ENCODE measurements at regions not wholly inside any gene's neighbourhood (a gene's known extent, or its start where the extent isn't known, plus 50 kb on each side); places are given as distances from the start of the nearest gene placed in this dataset.

- peaks cover 9% of the 10 kb centered on the region; the same call in 1 of the 2 replicates for H3K4me1 ChIP-seq (ENCODE audit: insufficient read depth, low read length)
- no peak overlapping the region for H3K9ac ChIP-seq (ENCODE audit: low read depth, low read length)
- no peaks in the 10 kb centered on the region for H3K36me3 ChIP-seq (ENCODE audit: insufficient read depth, low read length)
- H3K9me3 ChIP-seq (ENCODE audit: control insufficient read depth, insufficient read depth, low read length): no peaks in the 10 kb centered on the region
These were observed 264.7 kb downstream of the ACTL7B start for GRCh38 chr9:108591121-108591520.

- Histone ChIP-seq H3K36me3 (ENCODE audit: insufficient read depth, low read length) (no peaks in the 10 kb centered on the region), H3K9ac (ENCODE audit: low read depth, low read length) (no peak overlapping the region), H3K4me1 (ENCODE audit: insufficient read depth, low read length) (peaks cover 5% of the 10 kb centered on the region; the same call in 1 of the 2 replicates), H3K9me3 (ENCODE audit: control insufficient read depth, insufficient read depth, low read length) (no peaks in the 10 kb centered on the region)
These were observed 267.5 kb downstream of the ACTL7B start for GRCh38 chr9:108588246-108588645.

- Histone ChIP-seq H3K36me3 (ENCODE audit: insufficient read depth, low read length) (no peaks in the 10 kb centered on the region), H3K9ac (ENCODE audit: low read depth, low read length) (no peak overlapping the region), H3K4me1 (ENCODE audit: insufficient read depth, low read length) (peaks cover 5% of the 10 kb centered on the region; the same call in 1 of the 2 replicates), H3K9me3 (ENCODE audit: control insufficient read depth, insufficient read depth, low read length) (no peaks in the 10 kb centered on the region)
These were observed 269.2 kb downstream of the ACTL7B start for GRCh38 chr9:108586471-108587139.

GRCh38 chr9:108584860-108585259 lies 270.9 kb downstream of the ACTL7B start:
- Histone ChIP-seq H3K9me3 (ENCODE audit: control insufficient read depth, insufficient read depth, low read length) (no peaks in the 10 kb centered on the region), H3K4me1 (ENCODE audit: insufficient read depth, low read length) (peaks cover 5% of the 10 kb centered on the region; the same call in 1 of the 2 replicates), H3K36me3 (ENCODE audit: insufficient read depth, low read length) (no peaks in the 10 kb centered on the region), H3K9ac (ENCODE audit: low read depth, low read length) (no peak overlapping the region)

GRCh38 chr9:108582726-108583125 lies 273.1 kb downstream of the ACTL7B start:
- Histone ChIP-seq H3K4me1 (ENCODE audit: insufficient read depth, low read length) (peaks cover 5% of the 10 kb centered on the region; the same call in 1 of the 2 replicates), H3K9me3 (ENCODE audit: control insufficient read depth, insufficient read depth, low read length) (no peaks in the 10 kb centered on the region), H3K9ac (ENCODE audit: low read depth, low read length) (no peak overlapping the region), H3K36me3 (ENCODE audit: insufficient read depth, low read length) (no peaks in the 10 kb centered on the region)

- no peaks in the 10 kb centered on the region for H3K9me3 ChIP-seq (ENCODE audit: control insufficient read depth, insufficient read depth, low read length)
- no peaks in the 10 kb centered on the region for H3K36me3 ChIP-seq (ENCODE audit: insufficient read depth, low read length)
- H3K9ac ChIP-seq (ENCODE audit: low read depth, low read length): no peak overlapping the region
- H3K4me1 ChIP-seq (ENCODE audit: insufficient read depth, low read length): no peaks in the 10 kb centered on the region
These were observed 275.9 kb downstream of the ACTL7B start for GRCh38 chr9:108579757-108580439.

- Histone ChIP-seq H3K36me3 (ENCODE audit: insufficient read depth, low read length) (no peaks in the 10 kb centered on the region), H3K4me1 (ENCODE audit: insufficient read depth, low read length) (no peaks in the 10 kb centered on the region), H3K9me3 (ENCODE audit: control insufficient read depth, insufficient read depth, low read length) (no peaks in the 10 kb centered on the region), H3K9ac (ENCODE audit: low read depth, low read length) (no peak overlapping the region)
These were observed 280.5 kb downstream of the ACTL7B start for GRCh38 chr9:108575276-108575675.

- H3K4me1 ChIP-seq (ENCODE audit: insufficient read depth, low read length): no peaks in the 10 kb centered on the region
- no peaks in the 10 kb centered on the region for H3K36me3 ChIP-seq (ENCODE audit: insufficient read depth, low read length)
- no peak overlapping the region for H3K9ac ChIP-seq (ENCODE audit: low read depth, low read length)
- H3K9me3 ChIP-seq (ENCODE audit: control insufficient read depth, insufficient read depth, low read length): no peaks in the 10 kb centered on the region
These were observed 286.2 kb downstream of the ACTL7B start for GRCh38 chr9:108569624-108570023.

- H3K36me3 ChIP-seq (ENCODE audit: insufficient read depth, low read length): no peaks in the 10 kb centered on the region
- no peak overlapping the region for H3K9ac ChIP-seq (ENCODE audit: low read depth, low read length)
These were observed 287.7 kb downstream of the ACTL7B start for GRCh38 chr9:108568093-108568492.

GRCh38 chr9:108567571-108567970 lies 288.2 kb downstream of the ACTL7B start:
- no peaks in the 10 kb centered on the region for H3K36me3 ChIP-seq (ENCODE audit: insufficient read depth, low read length)
- no peak overlapping the region for H3K9ac ChIP-seq (ENCODE audit: low read depth, low read length)
- H3K9me3 ChIP-seq (ENCODE audit: control insufficient read depth, insufficient read depth, low read length): no peaks in the 10 kb centered on the region

More at GRCh38 chr9:108568093-108568492, 287.7 kb downstream of the ACTL7B start:
- H3K4me1 ChIP-seq (ENCODE audit: insufficient read depth, low read length): no peaks in the 10 kb centered on the region
- no peaks in the 10 kb centered on the region for H3K9me3 ChIP-seq (ENCODE audit: control insufficient read depth, insufficient read depth, low read length)

GRCh38 chr9:108565651-108566378 lies 290.0 kb downstream of the ACTL7B start:
- Histone ChIP-seq H3K9ac (ENCODE audit: low read depth, low read length) (no peak overlapping the region), H3K36me3 (ENCODE audit: insufficient read depth, low read length) (no peaks in the 10 kb centered on the region), H3K4me1 (ENCODE audit: insufficient read depth, low read length) (no peaks in the 10 kb centered on the region), H3K9me3 (ENCODE audit: control insufficient read depth, insufficient read depth, low read length) (no peaks in the 10 kb centered on the region; the same call in 1 of the 2 replicates)

More at GRCh38 chr9:108567571-108567970, 288.2 kb downstream of the ACTL7B start:
- no peaks in the 10 kb centered on the region for H3K4me1 ChIP-seq (ENCODE audit: insufficient read depth, low read length)

GRCh38 chr9:108562176-108562575 lies 293.6 kb downstream of the ACTL7B start:
- Histone ChIP-seq H3K9ac (ENCODE audit: low read depth, low read length) (no peak overlapping the region), H3K36me3 (ENCODE audit: insufficient read depth, low read length) (no peaks in the 10 kb centered on the region), H3K9me3 (ENCODE audit: control insufficient read depth, insufficient read depth, low read length) (no peaks in the 10 kb centered on the region; the same call in 1 of the 2 replicates), H3K4me1 (ENCODE audit: insufficient read depth, low read length) (no peaks in the 10 kb centered on the region)

GRCh38 chr9:108559432-108559831 lies 296.4 kb downstream of the ACTL7B start:
- no peaks in the 10 kb centered on the region for H3K4me1 ChIP-seq (ENCODE audit: insufficient read depth, low read length)
- no peak overlapping the region for H3K9ac ChIP-seq (ENCODE audit: low read depth, low read length)
- H3K9me3 ChIP-seq (ENCODE audit: control insufficient read depth, insufficient read depth, low read length): no peaks in the 10 kb centered on the region; the same call in 1 of the 2 replicates
- no peaks in the 10 kb centered on the region for H3K36me3 ChIP-seq (ENCODE audit: insufficient read depth, low read length)

- H3K9ac ChIP-seq (ENCODE audit: low read depth, low read length): no peak overlapping the region
- no peaks in the 10 kb centered on the region for H3K9me3 ChIP-seq (ENCODE audit: control insufficient read depth, insufficient read depth, low read length)
- H3K4me1 ChIP-seq (ENCODE audit: insufficient read depth, low read length): peaks cover 5% of the 10 kb centered on the region; the same call in 1 of the 2 replicates
- no peaks in the 10 kb centered on the region for H3K36me3 ChIP-seq (ENCODE audit: insufficient read depth, low read length)
These were observed 301.0 kb downstream of the ACTL7B start for GRCh38 chr9:108554831-108555230.

All from ES-I3 (cell line).